Hematopoietic multipotent progenitor cell treated with erythropoietin and hydrocortisone succinate and interleukin-3 and kit ligand, for 17 days (in vitro differentiated cells): ENCODE measurements at regions not wholly inside any gene's neighbourhood (a gene's known extent, or its start where the extent isn't known, plus 50 kb on each side); places are given as distances from the start of the nearest gene placed in this dataset.
"Not testable (repeated sequence)": the region's sequence is repeated elsewhere in the genome, so short reads cannot be mapped to it uniquely, and the experiment has no call there.

Source experiments
- DNase-seq: peaks from one replicate; pipeline ENCODE4 v3.0.0-alpha.2; 2015; ENCODE audit warnings: low spot score

DNA sequence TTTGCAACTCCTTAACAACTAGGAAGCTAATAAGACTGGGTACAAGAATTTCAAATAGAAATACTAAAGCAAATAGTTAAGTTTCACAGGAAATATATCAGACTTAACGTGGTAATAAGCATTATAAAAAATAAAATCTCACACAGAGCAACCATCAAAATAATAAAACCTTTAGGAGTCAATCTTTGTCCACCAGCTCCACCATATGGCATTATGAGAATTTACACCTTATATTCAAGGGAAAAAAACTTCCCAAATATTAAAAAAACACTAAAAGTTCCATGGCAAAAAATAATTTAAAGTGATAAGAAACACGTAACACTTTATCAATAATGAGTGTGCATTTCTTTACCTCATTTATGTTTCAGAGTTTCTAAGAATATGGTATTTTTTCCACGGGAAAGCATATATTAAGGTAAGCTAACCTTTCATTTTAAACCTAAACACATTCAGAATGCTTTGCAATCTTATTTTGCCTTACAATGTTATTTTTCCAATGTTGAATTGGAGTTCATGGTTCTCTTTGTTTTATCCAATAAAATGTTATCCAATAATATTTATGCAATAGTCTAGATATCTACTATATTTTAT lies 423.2 kb upstream of the SGCG start:
- no peak for DNase-seq

DNA sequence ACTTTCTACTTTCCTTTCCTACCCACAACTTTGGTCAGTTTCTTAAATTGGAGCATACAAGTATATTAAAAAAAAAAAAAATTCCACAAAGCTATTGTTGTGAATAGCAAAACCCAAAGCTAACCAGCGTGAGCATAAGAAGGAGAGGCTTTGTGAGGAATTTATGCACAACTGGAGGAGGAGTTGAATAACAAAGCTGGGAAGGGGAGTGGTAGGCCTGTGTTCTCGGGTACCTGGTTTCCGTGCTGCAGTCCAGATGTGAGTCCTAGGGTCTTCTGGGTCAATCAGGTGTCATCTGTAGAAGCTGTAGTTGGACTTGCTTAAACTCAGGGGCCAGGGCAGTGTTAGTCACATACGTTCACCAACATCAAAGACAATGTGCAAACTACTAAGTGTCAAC lies 422.5 kb upstream of the SGCG start:
- DNase-seq: no peak

DNA sequence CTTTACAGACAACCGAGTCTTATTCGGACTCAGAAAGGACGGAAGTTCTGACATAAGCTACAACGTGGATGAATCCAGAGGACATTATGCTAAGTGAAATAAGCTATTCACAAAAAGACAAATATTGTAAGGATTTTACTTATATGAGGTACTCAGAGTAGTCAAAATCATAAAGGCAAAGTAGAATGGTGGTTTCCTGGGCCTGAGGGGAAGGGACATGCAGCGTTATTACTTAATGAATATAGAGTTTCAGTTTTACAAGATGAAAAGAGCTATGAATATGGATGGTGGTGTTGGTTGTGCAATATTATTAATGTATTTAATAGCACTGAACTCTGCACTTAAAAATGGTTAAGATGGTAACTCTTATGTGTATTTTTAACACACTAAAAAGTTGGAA lies 419.1 kb upstream of the SGCG start:
- no peak for DNase-seq

DNA sequence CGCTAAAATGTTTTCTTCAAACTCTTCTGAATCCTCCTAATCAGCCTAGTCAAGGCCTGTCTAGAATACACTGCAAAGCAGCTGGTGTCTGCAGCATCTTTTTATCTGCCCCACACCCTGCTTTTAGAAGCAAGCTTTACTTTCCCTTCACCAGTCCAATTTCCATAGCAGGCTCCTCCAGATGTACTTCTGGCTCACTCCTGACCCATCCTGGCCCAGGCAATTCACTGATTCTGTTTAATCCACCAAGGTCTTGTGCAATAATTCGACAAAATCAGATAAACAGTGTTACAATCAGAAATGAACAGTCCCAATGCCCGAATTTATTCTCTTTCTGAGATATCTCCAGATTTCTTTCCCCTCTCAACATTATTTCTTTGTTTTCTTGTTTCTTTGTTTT lies 415.2 kb upstream of the SGCG start:
- no peak for DNase-seq

DNA sequence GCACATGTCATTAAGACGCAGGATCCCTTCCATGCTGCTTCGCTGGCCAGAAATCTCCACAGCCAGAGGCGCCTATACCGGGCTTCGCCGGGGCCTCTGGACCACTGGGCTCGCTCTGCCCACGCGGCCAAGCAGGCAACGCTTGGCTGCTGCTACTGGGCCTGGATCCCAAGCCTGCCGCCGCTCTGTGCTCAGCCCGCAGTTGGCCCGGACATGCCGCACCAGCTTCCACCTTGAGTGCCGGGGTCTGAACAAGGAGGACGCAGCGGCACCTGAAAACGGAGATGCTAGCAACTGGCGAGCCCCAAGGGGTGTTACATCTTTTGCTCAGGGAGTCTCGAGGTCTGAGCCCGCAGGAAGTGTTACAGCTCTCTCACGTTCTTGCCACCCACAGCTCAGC lies 409.9 kb upstream of the SGCG start:
- DNase-seq: no peak

DNA sequence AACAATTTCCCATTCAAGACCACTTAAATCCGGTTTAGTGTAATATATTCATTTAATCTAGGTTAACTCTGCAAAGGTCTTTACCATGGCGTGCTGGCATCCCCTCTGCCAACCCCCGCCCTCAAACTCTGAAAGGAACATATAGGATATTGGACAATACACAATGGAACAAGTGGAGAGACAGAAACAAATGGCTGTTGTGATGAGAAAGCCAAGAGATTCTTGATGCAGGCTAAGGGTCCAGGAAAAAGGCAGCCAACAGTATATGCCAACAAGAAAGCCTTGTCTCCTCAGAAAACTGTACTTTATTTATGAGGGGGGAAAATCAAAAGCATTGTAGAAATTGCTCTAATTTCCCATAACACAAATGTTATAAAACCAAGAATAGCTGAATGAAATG lies 407.3 kb upstream of the SGCG start:
- no peak for DNase-seq

DNA sequence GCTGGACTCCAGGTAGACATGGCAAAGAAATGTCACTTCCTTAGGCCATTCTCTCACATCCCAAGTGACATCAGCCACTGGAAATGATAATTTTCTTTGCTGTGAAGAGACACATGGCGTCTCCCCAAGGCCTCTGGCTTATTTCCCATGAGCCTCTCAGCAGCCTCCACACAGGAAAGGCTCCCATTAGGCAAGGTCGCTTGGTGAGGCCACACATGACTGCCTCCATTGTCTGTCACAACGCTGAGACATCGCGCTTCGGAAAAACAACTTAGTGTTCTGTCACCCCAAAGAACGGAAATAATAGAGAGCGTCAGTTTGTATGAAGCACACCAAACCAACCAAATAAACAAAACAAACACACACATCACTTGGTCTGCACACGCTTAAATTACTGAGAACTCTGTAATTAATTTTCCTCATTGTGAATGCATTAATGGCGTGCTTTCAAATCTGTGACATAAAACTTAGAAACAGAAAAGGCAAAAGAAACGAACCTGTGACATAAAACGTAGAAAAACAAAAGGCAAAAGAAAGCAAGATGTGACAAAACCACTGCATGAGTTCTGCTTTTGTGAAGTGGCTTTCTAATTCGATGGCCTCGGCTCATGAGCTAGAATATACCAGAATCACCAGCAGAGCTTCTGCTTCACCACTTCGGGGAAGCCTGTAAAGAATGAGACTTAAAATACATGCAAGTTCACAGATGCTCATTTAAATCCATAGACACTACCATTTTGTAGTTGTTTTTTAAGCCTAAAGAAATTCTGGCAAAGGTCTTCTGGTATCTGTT lies 404.2 kb upstream of the SGCG start:
- no peak for DNase-seq

DNA sequence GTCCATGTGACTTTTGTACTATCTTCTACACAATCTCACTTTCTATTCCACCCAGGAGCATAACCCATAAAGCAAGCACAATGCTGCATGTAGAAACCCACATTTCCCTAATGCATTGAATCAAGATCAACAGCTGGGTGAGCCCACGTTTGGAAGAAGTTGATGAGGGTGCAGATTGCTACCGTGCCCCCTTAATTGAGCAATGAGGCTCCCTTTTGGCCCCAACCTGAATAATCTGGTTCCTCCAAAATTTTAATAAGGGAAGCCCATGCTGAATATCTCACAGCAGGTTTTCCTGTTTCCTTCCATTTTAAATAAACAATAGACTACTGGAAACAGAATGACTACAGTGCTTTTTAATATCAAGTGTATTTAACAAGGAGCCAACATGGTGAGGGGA lies 403.6 kb upstream of the SGCG start:
- DNase-seq: no peak

DNA sequence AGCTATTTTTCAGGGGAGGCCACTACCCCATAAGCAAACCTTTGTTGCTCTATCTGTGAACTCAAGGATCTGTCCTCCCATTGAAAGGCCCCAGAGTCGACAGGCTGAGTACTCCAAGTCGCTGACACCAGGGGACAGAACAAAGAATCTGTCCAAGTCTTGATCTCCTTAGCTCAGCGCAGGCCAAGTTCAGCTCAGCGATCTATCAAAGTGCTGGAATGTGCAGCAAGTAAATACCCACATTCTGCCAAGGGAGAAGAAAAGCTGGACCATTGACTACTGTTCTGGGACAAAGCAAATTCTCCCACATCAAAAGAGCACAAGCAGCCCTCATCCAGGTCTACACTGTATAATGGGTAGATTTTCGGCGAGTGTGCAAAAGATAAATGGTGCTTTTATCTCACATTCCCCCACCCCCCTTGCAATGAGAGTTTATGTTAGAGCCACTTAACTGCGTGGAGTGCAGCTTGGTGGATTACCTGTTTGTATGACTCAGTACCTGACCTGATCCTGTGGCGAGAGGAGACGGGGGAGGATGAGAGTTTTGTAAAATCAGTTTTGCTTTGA lies 391.7 kb upstream of the SGCG start:
- DNase-seq: no peak

DNA sequence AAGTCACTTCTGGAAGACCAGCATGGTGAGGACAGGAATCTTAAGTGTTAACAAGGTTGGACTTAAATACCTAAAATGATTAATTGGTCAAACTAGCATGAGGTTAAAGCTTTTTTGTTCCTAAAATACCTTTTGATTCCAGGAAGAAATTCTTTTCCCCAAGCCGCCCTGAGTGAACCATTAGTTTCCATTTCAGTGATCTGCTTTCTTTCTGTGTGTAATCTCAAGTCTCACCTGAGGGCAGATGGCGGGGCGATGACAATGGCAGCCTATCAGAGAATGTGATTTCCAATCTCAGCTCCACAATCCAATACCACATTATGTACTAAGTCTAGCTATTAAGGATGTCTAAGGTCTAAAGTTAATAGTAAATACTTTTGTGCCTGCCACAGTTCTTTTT lies 390.9 kb upstream of the SGCG start:
- DNase-seq: no peak

DNA sequence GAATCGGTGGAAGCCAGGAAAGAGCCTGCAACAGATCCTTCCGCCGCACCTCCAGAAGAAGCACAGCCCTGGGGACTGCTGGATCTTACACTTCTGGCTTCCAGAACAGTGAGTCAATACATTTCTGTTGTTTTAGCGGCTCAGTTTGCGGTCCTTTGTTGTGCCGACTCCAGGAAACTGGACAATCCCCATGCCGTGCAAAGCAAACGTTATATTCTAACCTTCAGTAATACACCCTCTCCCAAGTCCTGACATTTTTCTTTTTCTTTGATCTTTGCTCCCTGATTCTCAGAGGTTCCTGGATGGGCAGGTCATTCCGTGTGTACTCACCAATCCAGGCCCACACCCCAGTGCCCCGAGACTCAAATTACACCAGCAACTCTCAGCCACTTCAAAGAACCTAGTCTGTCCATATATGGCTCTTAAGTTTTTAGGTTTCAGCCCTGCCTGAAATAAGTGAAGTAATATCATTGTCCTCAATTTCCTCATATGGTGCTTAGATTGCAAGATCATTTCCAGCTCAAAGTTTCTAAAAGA lies 387.1 kb upstream of the SGCG start:
- no peak for DNase-seq

DNA sequence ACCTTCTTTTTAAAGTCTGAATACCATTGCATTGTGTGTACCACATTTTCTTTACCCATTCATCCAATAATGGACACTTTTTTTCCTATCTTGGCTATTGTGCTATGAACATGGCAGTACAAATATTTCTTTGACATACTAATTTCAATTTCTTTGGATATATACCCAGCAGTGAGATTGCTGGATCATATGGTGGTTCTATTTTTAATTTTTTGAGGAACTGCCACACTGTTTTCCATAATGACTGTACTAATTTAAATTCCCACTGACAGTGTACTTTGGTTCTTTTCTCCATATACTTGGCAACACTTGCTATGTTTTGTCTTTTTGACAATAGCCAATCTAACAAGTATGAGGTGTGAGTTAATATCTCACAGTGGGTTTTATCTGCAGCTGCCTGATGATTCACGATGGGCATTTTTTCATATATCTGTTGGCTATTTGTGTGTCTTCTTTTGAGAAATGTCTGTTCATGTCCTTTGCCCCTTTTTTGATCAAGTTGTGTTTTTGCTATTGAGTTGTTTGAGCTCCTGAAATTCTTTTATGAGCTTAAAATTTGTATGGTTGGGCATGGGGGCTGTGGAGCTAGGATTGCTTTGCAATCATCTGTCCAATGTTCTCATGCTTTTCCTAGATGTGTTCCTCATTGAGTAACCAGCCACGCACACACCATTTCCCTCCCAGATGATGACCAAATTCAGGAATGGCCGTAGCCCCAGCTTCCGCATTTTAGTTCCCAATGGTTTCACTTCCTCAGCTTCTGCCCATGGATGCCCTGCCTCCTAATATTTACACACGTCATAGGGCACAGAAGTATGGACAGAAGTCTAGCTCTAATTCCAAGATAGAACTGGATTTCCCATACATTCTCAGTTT lies 380.0 kb upstream of the SGCG start:
- no peak for DNase-seq

DNA sequence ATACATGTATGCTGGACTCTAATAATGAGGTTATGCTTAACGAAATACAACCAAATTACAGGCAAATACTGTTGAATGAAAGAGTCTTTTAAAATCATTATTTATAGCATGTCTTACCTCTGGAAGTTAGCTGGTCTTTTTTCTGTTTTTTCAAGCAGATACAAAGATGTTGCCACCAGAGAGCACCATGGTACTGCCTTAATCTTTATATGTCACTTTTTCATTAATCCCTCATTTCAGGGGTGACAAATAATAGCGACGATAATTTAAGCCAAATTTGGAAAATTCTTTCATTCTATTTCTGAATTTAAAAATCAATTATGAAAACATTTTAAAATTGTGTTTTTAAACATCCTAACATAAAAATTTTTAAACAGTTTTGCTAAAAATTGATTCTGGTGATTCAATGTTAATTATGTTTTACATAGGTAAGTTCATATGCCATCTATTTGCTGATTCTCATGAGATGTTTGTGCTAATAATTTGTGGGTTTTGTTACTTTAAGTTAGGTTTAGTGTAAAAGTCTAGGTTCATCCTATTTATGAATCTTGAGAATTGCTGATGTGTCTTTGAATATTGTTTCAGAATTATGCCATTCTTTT lies 379.3 kb upstream of the SGCG start:
- no peak for DNase-seq

DNA sequence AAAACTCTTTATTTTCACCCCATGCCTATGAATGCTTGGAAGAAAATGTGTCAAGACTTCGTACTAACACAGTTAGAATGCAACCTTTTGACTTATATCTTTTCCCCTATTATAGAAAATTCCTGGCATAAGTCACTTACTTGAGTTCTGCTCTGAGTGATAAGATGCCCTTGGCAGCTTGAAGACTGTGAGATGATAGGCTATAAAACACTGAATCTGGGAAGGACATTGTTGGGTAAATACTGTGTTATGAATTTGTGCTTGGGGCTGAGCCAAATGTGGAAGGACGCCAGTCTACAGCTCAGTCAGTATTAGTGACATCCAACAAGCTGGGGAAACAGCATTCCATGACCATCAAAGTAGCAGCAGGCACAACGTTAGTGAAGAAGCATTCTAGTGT lies 368.0 kb upstream of the SGCG start:
- DNase-seq: no peak

DNA sequence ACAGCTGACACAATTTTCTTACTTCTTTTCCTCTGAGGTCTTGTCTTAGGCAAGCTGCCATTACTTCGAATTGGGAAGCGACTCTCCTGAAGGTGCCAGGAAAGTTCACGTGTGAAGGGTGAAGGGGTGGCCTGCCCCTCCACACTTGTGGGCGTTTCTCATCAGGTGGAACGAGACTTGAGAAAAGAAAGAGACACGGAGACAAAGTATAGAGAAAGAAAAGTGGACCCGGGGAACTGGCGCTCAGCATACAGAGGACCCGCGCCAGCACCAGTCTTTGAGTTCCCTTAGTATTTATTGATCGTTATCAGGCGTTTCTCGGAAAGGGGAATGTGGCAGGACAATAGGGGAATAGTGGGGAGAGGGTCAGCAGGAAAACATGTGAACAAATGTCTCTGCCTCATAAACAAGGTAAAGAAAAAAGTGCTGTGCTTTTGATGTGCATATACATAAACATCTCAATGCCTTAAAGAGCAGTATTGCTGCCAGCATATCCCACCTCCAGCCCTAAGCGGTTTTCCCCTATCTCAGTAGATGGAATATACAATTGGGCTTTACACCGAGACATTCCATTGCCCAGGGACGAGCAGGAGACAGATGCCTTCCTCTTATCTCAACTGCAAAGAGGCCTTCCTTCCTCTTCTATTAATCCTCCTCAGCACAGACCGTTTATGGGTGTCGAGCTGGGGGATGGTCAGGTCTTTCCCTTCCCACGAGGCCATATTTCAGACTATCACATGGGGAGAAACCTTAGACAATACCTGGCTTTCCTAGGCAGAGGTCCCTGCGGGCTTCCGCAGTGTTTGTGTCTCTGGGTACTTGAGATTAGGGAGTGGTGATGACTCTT lies 367.0 kb upstream of the SGCG start:
- DNase-seq: not testable (repeated sequence)

DNA sequence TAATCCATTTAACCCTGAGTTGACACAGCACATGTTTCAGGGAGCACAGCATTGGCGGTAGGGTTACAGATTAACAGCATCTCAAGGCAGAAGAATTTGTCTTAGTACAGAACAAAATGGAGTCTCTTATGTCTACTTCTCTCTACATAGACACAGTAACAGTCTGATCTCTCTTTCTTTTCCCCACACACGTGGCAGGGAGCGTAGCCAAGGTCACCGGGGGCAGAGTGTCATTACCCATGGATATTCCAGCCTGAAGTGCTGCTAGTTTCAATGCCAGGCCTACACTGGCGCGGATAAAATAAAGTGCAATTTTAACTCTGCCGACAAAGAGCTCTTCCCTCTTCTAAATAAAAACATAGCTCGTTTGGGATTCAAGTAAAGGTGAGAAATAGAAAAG lies 366.3 kb upstream of the SGCG start:
- DNase-seq: not testable (repeated sequence)

DNA sequence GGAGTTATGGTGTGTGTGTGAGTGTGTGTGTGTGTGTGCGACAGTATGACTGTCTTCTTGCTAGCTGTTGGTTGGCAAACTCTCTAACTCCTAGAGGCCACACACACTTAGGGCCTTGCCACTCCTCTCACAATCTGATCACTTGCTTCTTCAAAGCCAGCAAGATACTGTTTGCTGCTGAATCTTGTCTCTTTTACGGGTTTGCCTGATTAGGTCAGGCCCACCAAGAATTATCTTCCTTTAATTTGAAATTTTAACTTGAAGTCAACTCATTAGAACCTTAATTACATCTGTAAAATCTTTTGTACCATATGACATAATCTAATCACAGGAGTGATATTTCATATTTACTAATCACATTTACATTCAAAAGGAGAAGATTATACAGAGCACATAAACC lies 359.2 kb upstream of the SGCG start:
- DNase-seq: no peak

DNA sequence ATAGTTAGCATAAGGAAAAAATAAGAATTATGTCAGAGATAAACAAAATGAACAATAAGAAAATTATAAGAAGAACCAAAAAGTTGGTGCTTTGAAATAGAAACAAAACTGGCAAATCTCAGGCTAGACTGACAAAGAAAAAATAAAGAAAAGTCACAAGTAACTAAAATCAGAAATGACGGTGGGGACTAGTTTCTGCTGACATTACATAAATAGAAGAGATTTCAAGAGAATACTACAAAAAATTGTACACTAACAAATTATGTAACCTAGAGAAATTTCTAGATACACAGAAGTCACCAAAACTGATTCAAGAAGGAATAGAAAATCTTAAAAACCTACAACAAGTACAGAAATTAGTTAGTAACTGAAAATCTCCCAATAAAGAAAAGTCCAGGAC lies 355.6 kb upstream of the SGCG start:
- DNase-seq: no peak

DNA sequence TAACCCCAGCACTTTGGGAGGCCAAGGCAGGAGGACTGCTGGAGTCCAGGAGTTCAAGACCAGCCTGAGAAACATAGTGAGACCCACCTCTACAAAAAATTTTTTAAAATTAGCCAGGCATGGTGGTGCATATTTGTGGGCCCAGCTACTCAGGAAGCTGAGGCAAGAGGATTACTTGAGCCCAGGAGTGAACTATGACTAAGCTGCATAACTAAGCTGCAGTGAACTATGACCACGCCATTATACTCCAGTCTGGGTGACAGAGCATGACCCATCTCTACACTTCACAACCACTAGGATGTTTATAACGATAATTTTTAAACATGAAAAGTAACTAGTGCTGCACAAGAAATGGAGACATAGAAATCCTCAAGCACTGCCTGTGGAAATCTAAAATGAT lies 352.7 kb upstream of the SGCG start:
- DNase-seq: no peak

DNA sequence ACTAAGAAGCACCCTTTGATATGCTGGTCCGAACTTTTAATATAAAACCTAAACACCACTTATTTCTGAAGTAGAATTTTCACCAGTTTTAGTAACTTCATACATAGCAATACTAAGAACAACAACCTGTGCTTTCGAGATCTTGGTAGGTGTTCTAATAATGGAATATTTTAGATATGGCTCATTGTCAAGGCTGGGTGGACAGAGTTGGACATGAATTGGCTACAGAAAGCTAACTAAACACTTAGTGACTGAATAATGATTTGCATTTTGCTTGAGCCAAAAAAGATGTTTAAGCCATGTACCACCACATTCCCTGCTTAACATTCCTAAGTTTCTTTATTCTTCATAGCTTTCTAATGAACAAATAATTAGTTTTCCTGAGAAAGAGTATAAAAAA lies 344.3 kb upstream of the SGCG start:
- no peak for DNase-seq

DNA sequence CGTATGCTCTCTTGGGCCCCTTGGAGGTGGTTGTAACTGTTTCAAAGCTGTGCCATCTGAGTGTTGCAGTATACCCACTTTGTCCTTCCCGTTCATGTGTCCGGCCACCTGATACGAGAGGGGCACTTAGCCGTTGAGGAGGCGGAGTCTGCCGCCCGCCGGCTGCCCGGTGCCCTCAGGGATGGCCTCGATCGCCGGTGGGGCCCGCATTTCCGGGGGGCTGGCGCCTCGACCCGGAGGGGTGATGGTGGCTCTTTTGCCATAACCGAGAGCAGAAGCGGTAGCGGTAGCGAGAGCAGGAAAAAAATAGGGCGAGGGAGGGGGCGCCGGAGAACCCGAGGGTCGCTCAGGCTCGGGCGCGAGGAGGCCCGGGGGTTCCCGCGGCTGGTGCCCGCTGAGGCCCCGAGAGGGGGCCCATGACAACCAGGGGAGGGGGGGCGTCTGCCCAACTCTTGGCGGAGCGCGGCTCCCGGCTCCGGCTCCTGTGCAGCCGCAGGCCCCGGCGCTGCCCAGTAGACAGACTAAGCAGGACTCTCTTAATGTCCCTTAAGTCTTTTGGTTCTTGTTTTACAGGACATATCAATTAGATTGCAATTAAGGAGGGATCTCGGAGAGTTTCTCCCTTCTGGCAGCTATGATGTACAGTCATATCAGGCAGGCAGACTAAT lies 342.7 kb upstream of the SGCG start:
- DNase-seq: no peak
